Tibial nerve (tissue), 4 donors: ENCODE measurements at regions not wholly inside any gene's neighbourhood (a gene's known extent, or its start where the extent isn't known, plus 50 kb on each side); places are given as distances from the start of the nearest gene placed in this dataset.

Source experiments
- EP300 ChIP-seq, 2 donors: sonication (generic); formaldehyde crosslinking; IDR thresholded peaks; one replicate each; pipeline ENCODE4 v1.6.1; 2017; ENCODE audit warnings: antibody characterized with exemption in 2 of 2, mild to moderate bottlenecking in 1 of 2
- POLR2A ChIP-seq, 2 donors: fragments of 450-650 bp; IDR thresholded peaks; one replicate each; pipeline ENCODE4 v1.6.1; 2017; ENCODE audit warnings: antibody characterized with exemption in 2 of 2, mild to moderate bottlenecking in 2 of 2, moderate library complexity in 2 of 2
- TF ChIP-seq, protein P1 (sequence below), 5 experiments: fragments of 200-600 bp in 3 of 5; fragments of 450-650 bp in 2 of 5; sonication (generic) in 3 of 5; IDR thresholded peaks; one replicate each; pipeline ENCODE4 v1.5.1; 2016 to 2019; ENCODE audit warnings: antibody characterized with exemption in 5 of 5, mild to moderate bottlenecking in 3 of 5, moderate library complexity in 2 of 5

DNA sequence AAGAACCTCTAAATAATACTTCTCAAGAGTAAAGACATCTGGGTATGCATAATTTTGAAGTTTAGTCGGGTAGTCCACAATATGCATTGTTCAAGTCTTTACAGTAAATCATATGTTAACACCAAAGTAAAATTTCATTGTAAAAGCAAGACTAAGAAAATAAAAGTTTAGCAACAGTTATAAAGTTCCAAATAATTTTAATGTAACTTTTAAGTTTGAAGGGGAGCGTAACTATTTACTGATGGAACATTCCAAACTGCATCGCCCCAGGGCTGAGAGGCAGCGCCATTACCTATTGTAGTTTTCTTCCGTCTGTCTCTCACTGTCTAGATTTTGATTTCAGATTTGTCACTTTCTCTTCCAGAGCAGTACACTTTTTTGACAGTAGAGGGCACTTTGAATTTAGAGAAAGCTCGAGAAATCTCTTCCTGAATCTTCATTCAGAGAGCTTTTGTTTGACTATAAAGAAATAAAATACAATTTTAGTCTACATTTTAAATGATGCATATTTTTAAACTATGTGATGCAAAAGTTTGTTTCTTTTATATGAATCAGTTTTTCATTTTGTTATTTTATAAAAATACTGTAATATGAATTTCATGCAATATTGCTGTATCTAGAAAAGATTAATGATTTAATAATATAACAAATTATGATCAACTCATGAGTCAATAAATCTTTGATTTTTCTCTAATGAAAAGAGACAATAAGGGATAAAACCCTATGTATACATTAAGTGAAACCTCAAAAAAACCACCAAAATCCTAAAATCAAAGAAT, 389.8 kb downstream of the FIGN start:
- TF ChIP-seq POLR2A (IDR thresholded peaks at IDR 0.05), result no peak
- TF ChIP-seq, protein P1, sequence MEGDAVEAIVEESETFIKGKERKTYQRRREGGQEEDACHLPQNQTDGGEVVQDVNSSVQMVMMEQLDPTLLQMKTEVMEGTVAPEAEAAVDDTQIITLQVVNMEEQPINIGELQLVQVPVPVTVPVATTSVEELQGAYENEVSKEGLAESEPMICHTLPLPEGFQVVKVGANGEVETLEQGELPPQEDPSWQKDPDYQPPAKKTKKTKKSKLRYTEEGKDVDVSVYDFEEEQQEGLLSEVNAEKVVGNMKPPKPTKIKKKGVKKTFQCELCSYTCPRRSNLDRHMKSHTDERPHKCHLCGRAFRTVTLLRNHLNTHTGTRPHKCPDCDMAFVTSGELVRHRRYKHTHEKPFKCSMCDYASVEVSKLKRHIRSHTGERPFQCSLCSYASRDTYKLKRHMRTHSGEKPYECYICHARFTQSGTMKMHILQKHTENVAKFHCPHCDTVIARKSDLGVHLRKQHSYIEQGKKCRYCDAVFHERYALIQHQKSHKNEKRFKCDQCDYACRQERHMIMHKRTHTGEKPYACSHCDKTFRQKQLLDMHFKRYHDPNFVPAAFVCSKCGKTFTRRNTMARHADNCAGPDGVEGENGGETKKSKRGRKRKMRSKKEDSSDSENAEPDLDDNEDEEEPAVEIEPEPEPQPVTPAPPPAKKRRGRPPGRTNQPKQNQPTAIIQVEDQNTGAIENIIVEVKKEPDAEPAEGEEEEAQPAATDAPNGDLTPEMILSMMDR (IDR thresholded peaks at IDR 0.05), result peak; percentile 69 to 81 (median 73)
- no peak for TF ChIP-seq EP300 (IDR thresholded peaks at IDR 0.05)
